Caco-2 (cell line): ENCODE measurements at regions not wholly inside any gene's neighbourhood (a gene's known extent, or its start where the extent isn't known, plus 50 kb on each side); places are given as distances from the start of the nearest gene placed in this dataset.

ENCODE experiments used
- BruUV-seq: library from RNA; stranded (reverse); fragments of 400-500 nt; replicated peaks from 2 replicates; lab custom pipeline; 2021; lab: Mats Ljungman, UMichigan
- CTCF ChIA-PET: fragments of 300-600 bp; sonication (Branson Sonifier 250); formaldehyde crosslinking; loops from one replicate; lab custom pipeline; 2022; ENCODE audit warnings: antibody characterized with exemption; lab: Charles Lee
- POLR2A ChIA-PET: fragments of 300-600 bp; sonication (Branson Sonifier 250); formaldehyde crosslinking; loops from one replicate; lab custom pipeline; 2022; ENCODE audit warnings: antibody characterized with exemption; lab: Charles Lee
- DNase-seq, 2 experiments: peaks; one replicate each; pipeline versions ENCODE4 v3.0.0 to v3.0.0-alpha.2; 2020 to 2022
- H3K27me3 ChIP-seq: replicated peaks from 2 replicates; pipeline ENCODE4 v1.6.0; 2011; ENCODE audit warnings: low read length; ENCODE audit not compliant: control insufficient read depth, insufficient read depth
- H3K36me3 ChIP-seq: 2 replicates; pipeline ENCODE4 v1.5.1; 2011; ENCODE audit warnings: low read length; ENCODE audit not compliant: control insufficient read depth, insufficient read depth
- H3K4me1 ChIP-seq: fragments of 250-450 bp; sonication (Bioruptor Pico); 2 replicates; pipeline ENCODE4 v1.5.1; 2020; ENCODE audit warnings: mild to moderate bottlenecking
- H3K4me3 ChIP-seq: 2 replicates; pipeline ENCODE4 v1.5.1; 2011; ENCODE audit warnings: low read depth, mild to moderate bottlenecking, control low read depth, low read length
- H3K9me3 ChIP-seq: fragments of 250-450 bp; sonication (Bioruptor Pico); 2 replicates; pipeline ENCODE4 v1.5.1; 2020; ENCODE audit warnings: mild to moderate bottlenecking, moderate library complexity
- H3K27ac Mint-ChIP-seq: one replicate; pipeline ENCODE4 v1.8.0; 2022; ENCODE audit warnings: mixed read lengths; ENCODE audit not compliant: unreplicated experiment
- H3K27me3 Mint-ChIP-seq: one replicate; pipeline ENCODE4 v1.8.0; 2022; ENCODE audit warnings: mixed read lengths; ENCODE audit not compliant: insufficient read depth, unreplicated experiment
- H3K36me3 Mint-ChIP-seq: one replicate; pipeline ENCODE4 v1.8.0; 2022; ENCODE audit warnings: mild to moderate bottlenecking, mixed read lengths; ENCODE audit not compliant: insufficient read depth, unreplicated experiment
- H3K4me1 Mint-ChIP-seq: one replicate; pipeline ENCODE4 v1.8.0; 2022; ENCODE audit warnings: low read depth, mixed read lengths; ENCODE audit not compliant: unreplicated experiment
- H3K4me3 Mint-ChIP-seq: one replicate; pipeline ENCODE4 v1.8.0; 2022; ENCODE audit warnings: mild to moderate bottlenecking, moderate library complexity, mixed read lengths; ENCODE audit not compliant: unreplicated experiment
- H3K9me3 Mint-ChIP-seq: one replicate; pipeline ENCODE4 v1.8.0; 2022; ENCODE audit warnings: mixed read lengths; ENCODE audit not compliant: unreplicated experiment
- intact Hi-C: fragments of 100-400 bp; cut with micrococcal nuclease; formaldehyde crosslinking; loops from one replicate; pipeline ENCODE4 v1.10.0; 2022; ENCODE audit not compliant: unreplicated experiment
- TF ChIP-seq, protein P1 (sequence below), 2 experiments: fragments of 200-600 bp in 1 of 2; IDR thresholded peaks; 1 replicate in 1 of 2; 2 replicates in 1 of 2; pipeline versions ENCODE4 v1.5.1 to v1.8.0; 2011 to 2022; ENCODE audit warnings: antibody characterized with exemption in 1 of 2, control low read depth in 1 of 2, inconsistent platforms in 1 of 2, low read depth in 1 of 2, low read length in 1 of 2, mild to moderate bottlenecking in 1 of 2, moderate library complexity in 1 of 2; ENCODE audit not compliant: insufficient read depth in 1 of 2, severe bottlenecking in 1 of 2, unreplicated experiment in 1 of 2

- ChIA-PET POLR2A (no interaction called here), CTCF (no interaction called here)
- intact Hi-C loops: no loop called here
- no peak overlapping the region for H3K4me3 ChIP-seq
- peaks cover 15% of the 10 kb centered on the region for H3K9me3 ChIP-seq
- H3K27me3 ChIP-seq: no peaks in the 10 kb centered on the region
- BruUV-seq: no TSS peak
- H3K27me3 Mint-ChIP-seq: peaks cover 12% of the 10 kb centered on the region
- no peak overlapping the region for H3K4me3 Mint-ChIP-seq
- H3K36me3 Mint-ChIP-seq: no peaks in the 10 kb centered on the region
- H3K4me1 ChIP-seq: no peaks in the 10 kb centered on the region
- peaks cover 34% of the 10 kb centered on the region for H3K9me3 Mint-ChIP-seq
- H3K4me1 Mint-ChIP-seq: no peaks in the 10 kb centered on the region
- no peaks in the 10 kb centered on the region for H3K36me3 ChIP-seq
- no peak for DNase-seq
- H3K27ac Mint-ChIP-seq: no peak overlapping the region
- TF ChIP-seq, protein P1, sequence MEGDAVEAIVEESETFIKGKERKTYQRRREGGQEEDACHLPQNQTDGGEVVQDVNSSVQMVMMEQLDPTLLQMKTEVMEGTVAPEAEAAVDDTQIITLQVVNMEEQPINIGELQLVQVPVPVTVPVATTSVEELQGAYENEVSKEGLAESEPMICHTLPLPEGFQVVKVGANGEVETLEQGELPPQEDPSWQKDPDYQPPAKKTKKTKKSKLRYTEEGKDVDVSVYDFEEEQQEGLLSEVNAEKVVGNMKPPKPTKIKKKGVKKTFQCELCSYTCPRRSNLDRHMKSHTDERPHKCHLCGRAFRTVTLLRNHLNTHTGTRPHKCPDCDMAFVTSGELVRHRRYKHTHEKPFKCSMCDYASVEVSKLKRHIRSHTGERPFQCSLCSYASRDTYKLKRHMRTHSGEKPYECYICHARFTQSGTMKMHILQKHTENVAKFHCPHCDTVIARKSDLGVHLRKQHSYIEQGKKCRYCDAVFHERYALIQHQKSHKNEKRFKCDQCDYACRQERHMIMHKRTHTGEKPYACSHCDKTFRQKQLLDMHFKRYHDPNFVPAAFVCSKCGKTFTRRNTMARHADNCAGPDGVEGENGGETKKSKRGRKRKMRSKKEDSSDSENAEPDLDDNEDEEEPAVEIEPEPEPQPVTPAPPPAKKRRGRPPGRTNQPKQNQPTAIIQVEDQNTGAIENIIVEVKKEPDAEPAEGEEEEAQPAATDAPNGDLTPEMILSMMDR (IDR thresholded peaks at IDR 0.05; ENCODE audit: insufficient read depth in 1 of 2, low read depth in 1 of 2, low read length in 1 of 2, severe bottlenecking in 1 of 2, unreplicated experiment in 1 of 2): no peak
These were observed 78.5 kb upstream of the IGFBP3 start for GRCh38 chr7:45999541-45999940.

DNA sequence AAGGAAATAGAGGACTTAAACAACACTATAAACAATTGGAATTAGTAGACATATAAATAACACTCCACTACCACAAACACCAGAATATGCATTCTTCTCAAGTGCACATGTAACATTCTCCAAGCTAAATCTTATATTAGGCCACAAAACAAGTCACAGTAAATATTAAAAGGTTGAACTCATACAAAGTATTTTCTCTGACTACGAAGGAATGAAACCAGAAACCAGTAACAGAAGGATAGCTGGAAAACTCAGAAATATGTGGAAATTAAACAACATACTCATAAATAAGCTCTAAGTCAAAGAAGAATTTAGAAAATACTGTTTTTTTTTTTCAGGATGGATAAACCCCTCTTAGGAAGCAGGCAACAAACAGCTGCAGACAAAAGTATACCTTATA is 77.4 kb upstream of the IGFBP3 start:
- Histone ChIP-seq H3K9me3 (peaks cover 15% of the 10 kb centered on the region), H3K27me3 (no peaks in the 10 kb centered on the region), H3K4me1 (no peaks in the 10 kb centered on the region), H3K4me3 (no peak overlapping the region), H3K36me3 (no peaks in the 10 kb centered on the region)
- Mint-ChIP-seq H3K36me3 (no peaks in the 10 kb centered on the region), H3K4me1 (no peaks in the 10 kb centered on the region), H3K4me3 (no peak overlapping the region), H3K27ac (no peak overlapping the region), H3K9me3 (peaks cover 28% of the 10 kb centered on the region), H3K27me3 (peaks cover 7% of the 10 kb centered on the region)
- intact Hi-C loops: no loop called here
- no TSS peak for BruUV-seq
- TF ChIP-seq, protein P1 (IDR thresholded peaks at IDR 0.05; ENCODE audit: insufficient read depth in 1 of 2, low read depth in 1 of 2, low read length in 1 of 2, severe bottlenecking in 1 of 2, unreplicated experiment in 1 of 2): no peak
- POLR2A ChIA-PET: no interaction called here
- DNase-seq: no peak
- CTCF ChIA-PET: no interaction called here

GRCh38 chr7:45993621-45994020 is 72.5 kb upstream of the IGFBP3 start:
- TF ChIP-seq, protein P1 (IDR thresholded peaks at IDR 0.05; ENCODE audit: insufficient read depth in 1 of 2, low read depth in 1 of 2, low read length in 1 of 2, severe bottlenecking in 1 of 2, unreplicated experiment in 1 of 2): no peak
- intact Hi-C loops: no loop called here
- no peaks in the 10 kb centered on the region for H3K27me3 ChIP-seq
- DNase-seq: no peak
- Mint-ChIP-seq H3K9me3 (peaks cover 20% of the 10 kb centered on the region), H3K4me1 (no peaks in the 10 kb centered on the region), H3K4me3 (no peak overlapping the region), H3K36me3 (no peaks in the 10 kb centered on the region), H3K27ac (no peak overlapping the region), H3K27me3 (peaks cover 5% of the 10 kb centered on the region)
- no peaks in the 10 kb centered on the region for H3K4me1 ChIP-seq
- no peaks in the 10 kb centered on the region for H3K36me3 ChIP-seq
- POLR2A ChIA-PET: no interaction called here
- CTCF ChIA-PET: no interaction called here
- H3K9me3 ChIP-seq: peaks cover 15% of the 10 kb centered on the region
- no TSS peak for BruUV-seq
- no peak overlapping the region for H3K4me3 ChIP-seq
